ENCODE measurements at regions not wholly inside any gene's neighbourhood (a gene's known extent, or its start where the extent isn't known, plus 50 kb on each side); places are given as distances from the start of the nearest gene placed in this dataset.

DNA sequence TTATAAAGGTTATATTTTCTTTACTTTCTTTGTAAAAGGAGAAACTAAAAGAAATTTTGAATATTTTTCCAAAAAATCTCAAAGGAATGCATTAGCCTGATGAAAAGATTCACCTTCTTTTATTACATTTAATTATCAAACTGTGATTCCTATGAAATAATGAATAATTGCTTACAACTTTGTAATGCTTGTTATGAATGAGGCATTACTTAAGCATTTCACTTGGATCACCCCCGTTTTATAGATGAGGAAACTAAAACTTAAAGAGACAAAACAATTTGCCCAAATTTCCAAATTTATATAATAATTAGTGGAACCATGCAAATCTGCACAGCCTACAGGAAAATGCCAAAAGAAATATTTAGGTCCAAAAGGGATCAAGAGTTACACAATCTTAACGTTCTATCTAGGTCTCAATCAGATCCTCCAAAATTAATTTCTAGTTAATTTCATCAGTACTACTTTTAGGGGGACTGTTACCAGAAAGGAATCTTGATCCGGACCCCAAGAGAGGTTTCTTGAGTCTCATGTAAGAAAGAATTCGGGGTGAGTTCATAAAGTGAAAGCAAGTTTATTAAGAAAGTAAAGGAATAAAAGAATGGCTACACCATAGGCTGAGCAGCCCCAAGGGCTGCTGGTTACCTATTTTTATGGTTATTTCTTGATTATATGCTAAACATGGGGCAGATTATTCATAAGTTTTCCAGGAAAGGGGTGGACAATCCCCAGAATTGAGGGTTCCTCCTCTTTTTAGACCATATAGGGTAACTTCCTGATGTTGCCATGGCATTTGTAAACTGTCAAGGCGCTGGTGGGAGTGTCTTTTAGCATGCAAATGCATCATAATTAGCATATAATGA is 288.0 kb downstream of the ADGB start:
- no peak for DNase-seq (ENCODE audit: extremely low read depth, low read depth, low spot score)

DNA sequence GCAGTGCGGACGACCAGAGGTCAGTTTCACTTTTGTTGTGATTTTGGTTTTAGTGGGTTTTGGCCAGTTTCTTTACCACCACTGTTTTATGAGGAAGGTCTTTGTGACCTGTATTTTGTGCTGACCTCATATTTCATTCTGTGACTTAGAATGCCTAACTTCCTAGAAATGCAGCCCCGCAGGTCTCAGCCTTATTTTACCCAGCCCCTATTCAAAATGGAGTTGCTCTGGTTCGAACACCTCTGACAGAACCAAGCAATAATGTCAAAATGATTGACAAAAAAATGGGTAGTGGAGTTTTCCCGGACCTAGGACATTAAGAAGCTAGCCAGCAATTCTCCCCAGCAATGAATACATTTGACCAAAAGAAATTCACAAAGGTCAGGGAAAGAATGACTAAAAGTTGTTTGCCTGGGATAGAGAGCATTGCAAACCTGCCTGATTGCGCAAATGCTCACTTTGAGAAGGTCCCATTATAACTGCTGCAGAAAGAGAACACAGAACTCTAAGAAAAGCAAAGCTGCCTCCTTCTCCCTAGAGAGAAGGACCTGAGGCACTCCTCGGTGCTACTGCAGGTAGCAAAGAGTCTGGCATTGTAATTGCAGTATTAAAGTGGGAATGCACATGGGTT is 288.8 kb downstream of the ADGB start:
- DNase-seq (ENCODE audit: extremely low read depth, low read depth, low spot score) = no peak

DNA sequence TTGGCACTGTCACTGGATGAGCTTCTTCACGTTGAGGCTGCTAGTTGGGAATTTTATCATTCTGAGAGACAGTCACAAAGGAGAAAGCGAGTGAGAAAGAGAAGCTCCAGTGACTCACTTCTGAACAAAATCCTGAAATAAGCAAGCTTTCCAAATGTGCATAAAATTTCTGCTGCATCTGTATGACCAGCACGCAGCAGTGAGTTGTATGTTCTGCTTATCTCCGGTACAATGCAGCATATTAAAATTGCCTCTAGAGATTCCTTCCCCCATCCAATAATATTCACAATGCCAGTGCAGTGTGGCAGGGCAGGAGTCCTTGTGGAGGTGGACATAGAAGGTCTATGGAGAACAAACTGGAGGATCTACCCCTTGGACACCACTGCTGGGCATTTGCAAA is 290.5 kb downstream of the ADGB start:
- no peak for DNase-seq (ENCODE audit: extremely low read depth, low read depth, low spot score)

DNA sequence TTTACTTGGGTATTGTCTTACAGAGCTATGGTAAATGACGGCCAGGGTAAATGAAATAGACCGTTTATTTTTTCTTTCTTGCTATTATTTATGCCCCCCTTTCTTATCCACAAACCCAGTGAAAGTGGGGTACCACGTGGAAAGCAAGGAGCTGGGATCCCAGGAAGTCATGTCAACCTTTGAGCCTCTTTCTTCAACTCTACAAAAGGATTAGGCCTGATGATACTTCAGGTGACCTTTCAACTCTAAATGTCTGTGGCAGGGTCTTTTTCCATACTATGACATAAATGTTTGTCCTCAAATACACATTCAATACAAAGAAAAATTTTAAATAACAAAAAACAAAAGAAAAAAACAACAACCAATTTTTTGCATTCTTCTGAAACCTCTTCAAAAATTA is 291.4 kb downstream of the ADGB start:
- no peak for DNase-seq (ENCODE audit: extremely low read depth, low read depth, low spot score)

DNA sequence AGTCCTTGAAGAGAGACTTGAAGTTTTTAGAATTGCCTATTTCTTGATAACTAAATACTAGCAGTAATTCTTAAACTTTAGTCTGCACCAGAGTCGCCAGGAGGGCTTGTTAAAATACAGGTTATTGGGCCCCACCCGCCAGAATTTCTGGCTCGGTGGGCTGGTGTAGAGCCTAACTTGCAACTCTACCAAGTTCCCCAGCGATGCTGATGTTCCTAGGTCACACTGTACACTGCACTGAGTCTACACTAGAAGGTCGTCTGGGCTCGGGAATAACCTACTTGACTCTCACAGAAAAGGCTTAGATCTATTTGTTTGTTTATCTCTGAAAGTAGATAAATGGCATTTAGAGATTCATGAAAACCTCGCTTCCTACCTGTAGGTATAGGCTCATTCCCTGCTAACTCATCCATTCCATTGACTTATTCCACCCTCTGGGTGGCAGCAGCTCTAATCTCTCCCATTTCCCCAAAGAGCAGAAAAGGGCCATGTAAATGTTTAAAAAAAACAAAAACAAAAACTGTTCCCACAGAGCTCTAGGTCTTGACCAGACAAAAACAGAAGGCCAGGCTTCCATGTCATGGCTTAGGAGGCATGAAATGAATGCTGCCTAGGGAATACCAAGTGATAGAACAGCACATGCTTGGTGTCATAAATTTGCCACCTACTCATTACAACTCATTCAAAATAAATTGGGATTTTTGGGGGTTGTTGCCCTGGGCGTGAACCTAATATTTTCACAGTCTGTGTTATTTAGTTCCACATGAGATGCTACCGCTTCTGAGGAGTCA is 292.1 kb downstream of the ADGB start:
- no peak for DNase-seq (ENCODE audit: extremely low read depth, low read depth, low spot score)

DNA sequence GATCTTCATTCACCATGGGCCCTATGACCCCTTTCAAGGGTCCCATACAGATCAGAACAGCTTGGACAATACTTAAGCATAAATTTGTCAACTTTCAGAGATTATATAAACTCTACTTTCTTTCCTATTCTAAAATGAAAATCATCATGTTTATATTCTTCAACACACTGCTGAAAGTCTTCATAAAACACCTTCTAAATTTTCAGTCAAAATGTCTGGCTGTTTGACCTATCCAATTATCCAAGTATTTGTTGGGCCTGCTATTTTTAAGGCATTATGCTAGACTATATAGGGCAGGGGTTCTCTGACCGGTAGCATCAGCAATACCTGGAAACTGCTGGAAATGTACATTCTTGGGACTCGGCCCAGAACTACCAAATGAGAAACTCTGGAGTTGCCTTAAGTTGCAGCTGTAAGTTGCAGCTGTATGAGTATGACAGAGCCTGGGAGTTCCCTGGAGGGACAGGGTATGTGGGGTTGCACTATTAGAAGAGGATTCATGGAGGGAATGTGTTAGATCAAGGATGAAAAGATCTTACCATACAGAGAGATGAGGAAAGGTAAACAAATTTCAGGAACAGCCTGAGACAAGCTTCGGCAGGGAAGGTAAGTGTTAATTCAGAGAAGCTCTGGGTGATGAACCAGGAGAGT is 293.0 kb downstream of the ADGB start:
- DNase-seq (ENCODE audit: extremely low read depth, low read depth, low spot score) = no peak

DNA sequence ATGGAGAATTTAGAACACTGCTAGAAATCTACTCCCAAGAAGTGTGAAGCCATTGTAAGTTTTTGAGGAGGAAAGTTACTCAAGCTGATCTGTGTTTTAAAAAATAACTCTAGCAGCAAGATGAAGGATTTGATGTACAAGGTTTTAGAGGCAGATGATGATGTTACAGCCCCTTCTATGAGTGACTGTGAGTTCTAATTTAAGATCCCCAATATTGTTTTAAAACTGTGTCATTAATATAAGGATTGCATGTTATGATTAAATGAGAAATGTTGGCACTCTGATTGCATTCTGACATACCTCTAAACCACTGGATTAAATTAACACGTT is 293.5 kb downstream of the ADGB start:
- DNase-seq (ENCODE audit: extremely low read depth, low read depth, low spot score) = no peak

DNA sequence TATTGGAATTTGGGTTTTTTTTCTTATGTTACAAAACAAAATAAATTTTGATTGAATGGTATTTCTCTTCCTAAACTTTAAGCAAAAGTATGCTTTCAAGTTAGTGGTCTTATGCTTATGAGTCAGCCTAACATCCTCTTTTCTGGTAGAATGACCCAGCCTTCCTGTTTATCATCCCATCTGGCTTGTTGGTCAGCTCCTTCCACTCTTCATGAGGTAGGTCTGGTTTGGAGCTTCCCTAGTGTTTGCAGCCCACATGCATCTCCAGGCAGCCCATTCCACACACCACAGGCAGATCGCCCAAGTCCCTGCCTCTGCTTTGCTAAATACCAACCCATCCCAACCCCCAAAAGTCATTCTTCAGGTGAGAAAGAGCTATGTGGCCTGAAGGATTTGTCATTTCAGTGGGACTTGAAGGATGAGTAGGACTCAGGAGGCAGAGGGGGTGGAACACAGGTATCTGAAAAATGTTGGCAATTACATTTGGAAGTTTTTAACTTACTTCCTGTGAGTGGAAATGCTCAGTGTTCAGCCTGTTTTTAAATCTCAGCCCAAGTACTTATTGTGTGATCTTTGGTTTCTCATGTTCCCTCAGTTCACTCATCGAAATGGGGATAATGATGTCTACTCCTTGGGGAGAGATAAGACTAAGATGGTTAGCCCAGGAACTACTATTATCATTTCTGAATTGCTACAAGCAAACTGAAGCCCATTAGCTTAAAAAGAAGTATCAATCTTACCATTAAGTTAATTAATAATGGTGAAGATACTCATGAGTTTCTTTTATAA is 294.0 kb downstream of the ADGB start:
- DNase-seq (ENCODE audit: extremely low read depth, low read depth, low spot score) = no peak

DNA sequence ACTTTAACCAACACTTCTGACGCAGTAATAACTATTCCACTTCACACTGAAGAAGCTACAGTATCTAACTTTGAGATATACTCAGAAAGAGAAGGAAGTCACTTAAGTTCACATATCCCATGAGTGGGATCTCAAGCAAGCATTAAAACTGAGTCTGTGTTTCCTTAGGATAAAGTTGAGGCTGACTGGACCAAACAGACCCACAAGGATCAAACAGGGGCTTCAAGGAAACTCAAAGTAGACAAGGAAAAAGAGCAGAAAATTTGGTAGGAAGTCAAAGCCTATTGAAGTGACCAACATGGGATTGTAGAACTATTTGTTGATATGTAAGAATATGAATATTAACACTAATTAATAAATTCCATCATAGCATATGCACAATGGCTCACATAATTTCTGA is 294.9 kb downstream of the ADGB start:
- no peak for DNase-seq (ENCODE audit: extremely low read depth, low read depth, low spot score)

DNA sequence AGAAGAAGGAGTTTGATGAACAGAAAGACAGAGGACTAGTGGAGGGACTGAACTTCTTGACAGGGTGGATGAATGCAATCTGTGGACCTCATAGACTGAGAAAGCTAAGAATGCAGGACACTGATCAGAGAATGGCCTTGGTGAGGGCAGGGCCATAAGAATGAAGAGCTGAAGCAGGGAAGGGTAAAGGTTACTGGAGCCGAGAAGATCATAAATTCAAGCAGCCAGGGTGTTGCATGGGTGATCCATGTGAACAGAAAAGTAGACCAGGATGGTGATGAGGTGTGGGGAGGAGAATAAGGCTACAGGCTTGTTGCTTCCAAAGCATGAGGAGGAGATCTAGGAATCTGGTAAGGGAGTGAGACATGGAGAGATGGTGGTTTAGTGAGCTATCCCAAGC is 295.9 kb downstream of the ADGB start:
- DNase-seq (ENCODE audit: extremely low read depth, low read depth, low spot score) = no peak

DNA sequence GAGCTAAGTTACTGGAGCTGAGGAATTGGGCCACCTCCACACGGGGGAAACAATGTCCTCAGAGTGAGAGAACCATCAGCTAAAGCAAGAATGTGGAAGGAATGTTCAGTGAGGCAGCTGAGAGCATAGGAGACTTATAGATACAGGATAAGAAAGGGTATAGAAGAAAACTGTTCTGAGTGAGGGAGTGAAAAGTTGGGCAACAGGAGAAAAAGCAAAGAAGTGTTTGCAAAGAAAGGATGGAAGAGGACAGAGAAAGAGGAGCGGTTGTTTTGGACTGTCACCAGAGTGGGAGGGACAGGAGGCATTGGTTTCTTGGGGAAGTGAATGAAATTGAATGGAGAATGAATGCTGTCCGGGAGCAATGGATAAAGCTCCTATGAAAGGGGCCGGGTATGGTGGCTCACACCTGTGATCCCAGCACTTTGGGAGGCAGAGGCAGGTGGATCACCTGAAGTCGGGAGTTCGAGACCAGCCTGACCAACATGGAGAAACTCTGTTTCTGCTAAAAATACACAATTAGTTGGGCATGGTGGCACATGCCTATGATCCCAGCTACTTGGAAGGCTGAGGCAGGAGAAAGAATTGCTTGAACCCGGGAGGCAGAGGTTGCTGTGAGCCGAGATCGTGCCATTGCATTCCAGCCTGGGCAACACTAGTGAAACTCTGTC is 296.5 kb downstream of the ADGB start:
- no peak for DNase-seq (ENCODE audit: extremely low read depth, low read depth, low spot score)

DNA sequence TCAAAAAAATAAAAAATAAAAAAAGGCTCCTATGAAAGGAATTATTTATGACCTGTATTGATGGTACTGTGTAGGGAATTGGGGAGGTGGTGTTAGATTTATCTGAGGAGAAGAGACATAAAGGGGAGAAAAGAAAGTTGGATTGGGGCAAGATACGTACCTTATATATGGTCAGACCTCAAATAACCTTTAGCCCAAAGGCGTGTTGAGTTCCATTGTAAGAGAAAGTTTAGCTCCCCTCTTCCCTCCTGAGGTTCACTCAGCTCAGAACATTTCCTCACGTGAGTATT is 296.9 kb downstream of the ADGB start:
- no peak for DNase-seq (ENCODE audit: extremely low read depth, low read depth, low spot score)

DNA sequence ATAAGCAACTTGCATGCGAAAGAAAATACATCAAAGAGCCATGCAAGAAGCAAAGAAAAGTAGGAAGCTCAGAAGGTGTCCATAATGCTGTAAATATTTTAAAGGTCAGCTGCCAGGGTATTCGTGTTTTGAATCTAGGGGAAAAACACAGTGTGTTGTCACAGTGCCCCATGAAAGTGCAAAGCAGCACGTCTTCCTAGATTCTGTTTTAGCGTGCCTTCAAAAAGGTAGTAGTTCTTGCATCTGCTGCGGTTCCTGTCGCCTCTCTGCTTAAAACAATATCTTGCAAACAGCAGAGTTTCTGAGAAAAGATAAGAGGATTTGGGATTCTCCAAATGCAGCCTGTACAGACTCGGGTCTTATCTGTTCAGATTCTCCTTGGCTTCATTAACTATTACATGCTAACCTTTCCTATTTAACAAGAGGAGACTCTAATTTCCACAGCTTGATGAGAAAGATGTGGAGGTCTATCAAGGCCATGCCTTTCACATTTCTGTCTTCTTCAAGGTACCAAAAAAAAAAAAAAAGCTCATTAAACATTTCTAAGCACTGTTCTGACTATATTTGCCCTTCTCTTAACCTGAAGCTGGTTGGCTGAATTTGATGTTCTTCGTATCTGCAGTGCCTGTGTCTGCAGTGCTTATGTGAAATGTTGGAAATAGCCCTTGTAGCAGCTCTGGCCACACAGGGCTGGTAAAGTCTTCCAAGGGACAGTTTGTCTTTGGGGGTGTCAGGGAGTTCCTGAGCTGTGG is 297.5 kb downstream of the ADGB start:
- DNase-seq (ENCODE audit: extremely low read depth, low read depth, low spot score) = no peak

DNA sequence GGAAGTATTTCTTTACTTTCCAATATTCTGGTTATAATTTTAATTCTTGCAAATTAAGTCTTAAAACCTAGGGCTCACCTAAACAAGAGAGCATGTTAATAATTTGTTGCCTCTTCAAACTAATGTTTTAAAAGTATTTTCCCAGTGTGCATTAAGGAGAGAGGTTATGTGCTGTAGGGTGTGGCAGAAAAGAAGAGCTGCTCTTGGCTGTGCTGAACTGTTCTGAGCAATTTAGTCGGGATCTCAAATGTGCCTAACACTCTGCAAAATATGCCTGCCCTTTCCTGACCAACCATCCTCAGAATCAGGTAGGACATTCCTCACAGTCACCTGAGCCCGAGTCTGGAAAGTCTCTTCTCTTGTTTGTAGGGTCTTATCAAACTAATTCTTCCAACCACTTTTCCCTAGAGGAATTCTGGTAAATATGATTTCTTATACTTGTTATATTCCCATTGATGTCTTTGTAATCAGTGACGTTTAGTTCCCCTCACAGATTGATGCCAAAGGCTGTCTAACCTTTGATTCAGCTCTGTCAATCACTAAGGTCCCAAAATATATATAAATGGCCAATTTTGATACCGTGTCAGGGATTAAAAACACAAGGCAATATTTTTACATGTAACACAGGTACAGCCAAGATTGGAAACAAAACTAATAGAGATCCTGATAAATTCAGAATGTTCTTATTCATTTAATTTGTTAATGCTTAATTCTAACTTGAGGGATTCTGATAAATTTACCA is 298.4 kb downstream of the ADGB start:
- DNase-seq (ENCODE audit: extremely low read depth, low read depth, low spot score) = no peak

DNA sequence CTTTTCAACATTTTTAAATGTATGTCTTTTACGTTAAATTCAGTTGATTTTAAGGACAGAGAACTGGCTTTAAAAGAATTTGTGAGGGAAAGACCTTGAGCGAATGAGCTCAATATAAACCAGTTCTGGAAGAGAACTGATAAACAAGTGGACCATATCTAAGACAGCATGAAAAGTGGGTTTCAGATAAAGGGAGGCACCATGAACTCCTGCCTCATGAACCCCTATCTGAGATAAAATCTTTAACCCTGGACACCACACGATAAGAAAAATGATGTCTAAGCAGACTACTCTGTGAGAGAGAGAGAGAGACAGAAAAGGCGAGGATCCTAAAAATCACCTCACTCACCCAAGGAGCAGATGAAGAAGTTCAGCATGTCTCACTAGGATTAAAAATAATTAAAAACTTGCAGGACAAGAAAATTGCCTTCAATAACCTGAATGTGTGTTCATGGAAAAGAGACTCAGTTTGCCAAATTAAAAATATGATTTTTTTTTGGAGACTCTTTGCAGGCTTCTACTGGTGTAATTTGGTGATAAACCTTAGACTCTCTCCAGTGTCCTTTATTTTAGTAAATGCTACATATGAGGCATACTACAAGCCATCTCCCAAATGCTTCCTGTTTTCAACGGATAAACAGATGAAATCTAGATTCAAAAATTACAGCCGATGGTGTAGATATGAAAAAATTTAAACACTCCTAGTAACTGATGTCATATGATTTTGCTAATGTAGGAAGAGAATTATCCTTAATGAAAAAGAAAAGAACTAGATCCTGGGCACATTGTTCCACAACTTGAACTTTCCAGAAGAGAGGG is 299.5 kb downstream of the ADGB start:
- DNase-seq (ENCODE audit: extremely low read depth, low read depth, low spot score) = no peak

DNA sequence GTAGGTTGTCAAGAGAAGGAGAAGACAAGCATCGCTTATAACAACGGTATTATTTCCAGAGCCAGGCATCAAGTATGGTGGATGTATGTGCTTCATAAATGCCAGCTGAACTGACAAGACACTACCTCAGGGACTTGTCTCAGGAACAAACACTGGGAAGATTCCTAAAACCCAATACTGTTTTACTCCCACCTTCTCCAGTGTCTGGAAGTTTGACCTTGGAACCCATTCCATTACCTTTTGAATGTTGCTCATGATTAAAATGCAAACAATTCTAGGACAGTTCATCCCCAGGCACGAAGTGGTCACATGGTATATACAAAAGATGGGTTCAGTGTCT is 300.1 kb downstream of the ADGB start:
- DNase-seq (ENCODE audit: extremely low read depth, low read depth, low spot score) = no peak

DNA sequence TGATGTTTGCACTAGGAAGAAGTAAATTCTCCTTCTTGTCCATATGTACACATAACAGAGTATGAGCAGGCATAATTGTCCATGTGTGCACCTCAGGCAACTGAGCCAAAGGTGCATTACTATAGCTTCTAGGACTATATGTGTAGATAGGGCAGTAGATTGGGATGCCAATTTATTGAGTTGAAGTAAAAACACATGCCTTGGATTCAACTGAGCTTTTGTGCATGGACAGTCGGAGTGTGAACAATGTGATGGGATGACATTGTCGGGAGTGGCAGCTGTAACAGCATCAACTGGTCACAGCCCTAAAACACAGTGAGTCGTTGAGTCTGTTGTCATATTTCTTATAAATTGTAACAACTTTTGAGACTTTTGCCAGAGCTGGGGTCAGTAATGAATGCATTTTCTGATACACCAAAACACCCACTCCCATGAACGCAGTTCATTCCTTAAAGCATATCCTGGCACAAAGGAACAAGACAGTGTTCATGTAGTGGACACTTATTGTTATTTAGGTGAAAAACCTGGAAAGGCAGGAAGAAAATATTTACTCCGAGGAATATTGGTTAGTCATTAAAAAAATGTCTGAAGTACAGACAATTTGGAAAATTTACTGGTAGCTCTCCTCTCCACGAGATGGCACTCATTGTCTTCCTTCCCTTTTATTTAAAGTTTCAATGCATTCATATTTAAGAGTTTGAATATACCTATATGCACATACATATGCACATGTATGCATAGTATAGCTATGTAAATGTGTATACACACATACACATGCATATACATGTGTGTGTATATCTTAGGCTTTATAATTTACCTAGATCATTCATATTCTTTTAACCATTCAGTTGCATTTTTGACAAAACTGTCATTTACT is 302.0 kb upstream of the STXBP5 start:
- DNase-seq (ENCODE audit: extremely low read depth, low read depth, low spot score) = no peak
